ENCODE measurements at regions not wholly inside any gene's neighbourhood (a gene's known extent, or its start where the extent isn't known, plus 50 kb on each side); places are given as distances from the start of the nearest gene placed in this dataset.

DNA sequence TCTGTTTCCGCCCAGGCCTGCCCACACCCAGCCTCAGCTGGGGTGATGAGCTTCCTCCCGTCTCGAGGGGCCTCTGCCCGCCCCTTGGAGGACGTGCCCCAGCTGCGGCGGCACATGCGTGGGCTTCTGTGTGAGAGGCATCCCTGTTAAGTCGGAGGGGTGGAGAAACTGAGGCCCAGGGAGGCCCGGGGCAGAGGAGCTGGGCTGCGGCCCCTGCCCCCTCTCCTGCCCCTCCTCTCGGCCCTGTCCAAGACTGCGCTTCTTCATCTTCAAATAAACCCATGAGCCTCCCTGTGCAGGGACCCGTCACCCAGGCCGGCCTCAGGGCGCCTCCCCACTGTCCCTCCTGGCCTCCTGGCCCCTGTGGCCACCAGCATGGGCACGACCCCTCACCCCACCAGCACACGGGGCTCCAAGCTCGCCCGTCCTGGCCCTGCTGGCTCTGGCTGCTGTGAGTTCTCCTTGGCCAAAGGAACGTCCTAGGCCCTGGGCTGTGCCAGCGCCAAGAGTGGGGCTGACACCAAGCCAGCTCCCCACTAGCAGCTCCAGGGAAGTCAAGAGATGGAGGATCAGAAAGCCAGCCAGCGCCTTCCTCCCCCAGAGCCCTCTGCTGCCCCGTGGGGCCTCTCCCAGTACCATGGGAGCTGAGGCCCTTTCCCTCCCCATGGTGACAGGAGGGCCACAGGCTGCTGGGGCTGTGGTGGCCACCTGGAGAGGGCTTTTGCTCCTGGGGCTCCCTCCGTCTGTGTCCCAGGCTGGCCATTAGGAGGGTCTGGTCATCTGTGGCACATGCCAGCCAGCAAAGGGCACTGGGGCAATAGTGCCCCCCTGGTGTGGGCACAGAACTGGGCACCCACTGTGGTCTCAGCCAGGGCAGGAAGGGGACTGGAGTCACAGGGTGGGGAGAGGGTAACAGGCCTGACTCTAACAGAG lies 180.4 kb downstream of the KIF26A start:
- no peak for TF ChIP-seq POLR2A (IDR thresholded peaks at IDR 0.05; ENCODE audit: low read length)
- no peak for TF ChIP-seq GATA1 (IDR thresholded peaks at IDR 0.05; ENCODE audit: low read depth, low read length)

All from erythroblast (primary cell).